Loucy (cell line): ENCODE measurements at regions not wholly inside any gene's neighbourhood (a gene's known extent, or its start where the extent isn't known, plus 50 kb on each side); places are given as distances from the start of the nearest gene placed in this dataset.

Experiments
- CTCF ChIP-seq: fragments of 200-600 bp; sonication (generic); conservative IDR thresholded peaks from 2 replicates; pipeline ENCODE4 v1.5.1; 2014; ENCODE audit warnings: mild to moderate bottlenecking, antibody characterized with exemption, low read length
- EZH2phosphoT487 ChIP-seq: fragments of 200-600 bp; IDR thresholded peaks from 2 replicates; pipeline ENCODE4 v1.6.1; 2018; ENCODE audit warnings: antibody characterized with exemption, mild to moderate bottlenecking, moderate library complexity, borderline replicate concordance

DNA sequence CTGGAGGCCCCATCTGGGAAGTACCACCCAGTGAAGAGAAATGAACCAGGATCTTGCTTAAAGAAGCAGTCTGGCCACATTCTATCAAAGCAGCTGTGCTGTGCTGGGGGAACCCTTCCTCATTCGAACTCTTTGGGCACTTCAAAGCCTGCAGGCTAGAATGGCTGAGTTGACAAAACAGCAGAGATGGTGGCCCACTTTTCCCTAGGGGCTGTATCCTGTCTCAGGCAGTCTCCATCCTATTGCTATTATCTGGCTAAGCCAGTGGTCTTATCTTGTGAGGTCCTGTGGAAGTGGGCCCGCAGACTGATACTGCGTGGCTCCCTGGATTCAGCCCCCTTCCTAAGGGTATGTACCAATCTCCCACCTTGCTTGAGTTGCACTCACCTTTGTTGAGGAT lies 114.3 kb downstream of the VSIG4 start:
- no peak for TF ChIP-seq EZH2phosphoT487
- TF ChIP-seq CTCF = no peak
